Eye (tissue), 1 donor: ENCODE measurements at regions not wholly inside any gene's neighbourhood (a gene's known extent, or its start where the extent isn't known, plus 50 kb on each side); places are given as distances from the start of the nearest gene placed in this dataset.
"Not testable (repeated sequence)": the region's sequence is repeated elsewhere in the genome, so short reads cannot be mapped to it uniquely, and the experiment has no call there.

Experiments
- DNase-seq: peaks from one replicate; pipeline ENCODE4 v3.0.0-alpha.2; 2015

DNA sequence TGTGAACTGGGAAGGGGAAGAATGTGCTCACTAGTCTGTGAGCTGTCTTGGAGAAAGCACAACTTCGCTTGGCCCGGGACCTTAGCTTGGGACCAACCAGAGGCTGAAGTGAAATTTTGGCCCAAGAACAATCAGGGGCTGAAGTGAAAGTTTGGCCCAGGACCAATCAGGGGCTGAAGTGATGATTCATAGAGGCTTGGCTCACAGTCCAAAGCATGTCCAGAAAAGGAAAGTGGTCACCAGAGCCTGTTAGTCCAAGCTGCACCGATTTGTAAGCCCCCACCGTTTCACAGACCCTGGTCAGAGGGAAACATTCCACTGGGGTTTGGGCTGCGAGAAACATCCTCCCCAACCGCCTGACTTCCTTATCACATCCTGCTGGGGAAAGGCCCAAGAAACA, 763.3 kb downstream of the SPATA31A7 start:
- DNase-seq = peak; percentile 0

DNA sequence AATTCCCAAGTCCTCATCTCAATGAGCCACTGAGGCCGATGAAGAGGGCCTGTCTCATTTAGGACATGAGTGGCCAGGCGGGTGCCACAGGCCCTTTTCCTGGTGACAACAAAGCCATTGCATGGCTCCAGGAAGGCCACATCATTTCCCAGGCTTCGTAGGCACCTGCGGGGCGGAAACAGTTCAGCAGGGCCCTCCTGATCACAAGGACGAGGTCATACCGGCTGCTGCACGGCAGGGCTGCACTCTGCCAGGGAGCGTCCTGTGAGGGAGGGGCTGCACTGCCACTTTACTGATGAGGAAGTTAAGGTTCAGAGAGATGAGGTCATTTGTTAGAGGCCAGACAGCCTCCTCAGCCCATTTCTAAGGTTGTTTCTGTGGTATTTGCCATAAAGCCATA, 781.8 kb downstream of the SPATA31A7 start:
- not testable (repeated sequence) for DNase-seq

DNA sequence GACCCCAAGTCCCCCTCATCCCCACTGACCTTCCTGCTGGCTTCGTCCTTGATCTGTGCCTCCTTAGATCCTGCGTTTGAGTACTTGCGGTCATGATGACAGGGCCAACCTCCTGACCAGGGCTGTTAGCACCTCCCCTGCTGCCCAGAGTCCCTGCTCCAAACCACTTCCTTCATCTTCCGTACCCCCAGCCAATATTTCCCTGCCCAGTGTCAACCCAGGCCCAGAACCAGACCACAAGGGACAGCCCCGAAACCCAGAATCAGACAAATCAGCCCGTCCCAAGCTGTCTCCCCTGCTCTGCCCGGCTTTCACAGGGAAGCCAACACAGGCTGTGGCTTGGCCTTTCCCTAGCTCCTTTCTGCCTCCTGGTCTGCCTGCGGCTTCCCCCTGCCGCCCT, 784.7 kb downstream of the SPATA31A7 start:
- DNase-seq = not testable (repeated sequence)

DNA sequence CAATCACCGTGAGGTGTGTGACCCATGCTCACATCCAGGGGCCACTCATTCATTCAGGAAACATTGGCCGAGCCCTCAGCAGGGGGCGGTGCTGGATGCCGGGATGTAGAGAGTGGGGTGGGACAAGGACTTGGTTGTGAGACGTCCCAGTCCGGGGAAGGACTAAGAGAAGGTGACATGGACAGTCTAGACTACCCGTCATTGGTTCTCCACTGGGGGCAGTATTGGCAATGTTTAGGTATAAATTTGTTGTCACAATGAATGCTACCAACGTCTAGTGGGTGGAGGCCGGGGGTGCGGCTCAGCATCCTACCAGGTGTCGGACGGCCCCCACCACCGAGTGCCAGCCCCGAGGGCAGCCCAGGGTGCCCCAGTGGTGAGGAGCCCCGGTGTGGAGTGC, 786.5 kb downstream of the SPATA31A7 start:
- DNase-seq = not testable (repeated sequence)

DNA sequence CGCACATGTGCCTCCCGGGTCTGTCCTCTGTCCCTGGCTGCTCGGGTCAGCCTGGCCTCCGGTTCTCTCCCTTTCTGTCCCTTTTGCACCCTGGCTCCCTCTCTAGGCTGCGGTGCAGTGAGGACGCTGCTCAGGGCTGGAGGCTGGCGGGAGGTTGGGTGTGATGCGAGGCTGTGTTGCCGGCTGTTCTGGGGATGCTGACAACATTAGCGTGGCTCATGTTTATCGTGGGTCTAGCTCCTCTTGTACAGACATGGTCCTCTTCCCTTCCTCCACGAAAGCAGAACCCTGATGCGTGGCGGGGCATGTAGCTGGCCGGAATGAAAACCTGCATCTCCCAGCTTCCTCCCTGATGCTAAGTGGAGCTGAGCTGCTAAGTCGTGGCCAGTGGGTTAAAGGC, 792.9 kb downstream of the SPATA31A7 start:
- DNase-seq = not testable (repeated sequence)

DNA sequence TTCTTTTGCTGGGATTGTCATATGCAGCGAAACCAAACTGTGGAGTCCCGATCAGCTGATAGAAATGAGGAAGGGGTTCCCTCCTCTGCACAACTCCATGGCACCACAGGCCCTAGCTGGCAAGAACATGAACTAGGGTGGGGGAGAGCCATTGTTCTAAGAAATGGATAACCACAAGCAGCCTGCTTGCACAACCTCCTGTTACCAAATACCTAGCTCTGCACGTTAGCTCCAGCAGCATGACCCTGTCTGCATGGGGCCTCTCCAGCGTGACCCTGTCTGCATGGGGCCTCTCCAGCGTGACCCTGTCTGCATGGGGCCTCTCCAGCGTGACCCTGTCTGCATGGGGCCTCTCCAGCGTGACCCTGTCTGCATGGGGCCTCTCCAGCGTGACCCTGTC, 793.6 kb downstream of the SPATA31A7 start:
- DNase-seq = not testable (repeated sequence)

DNA sequence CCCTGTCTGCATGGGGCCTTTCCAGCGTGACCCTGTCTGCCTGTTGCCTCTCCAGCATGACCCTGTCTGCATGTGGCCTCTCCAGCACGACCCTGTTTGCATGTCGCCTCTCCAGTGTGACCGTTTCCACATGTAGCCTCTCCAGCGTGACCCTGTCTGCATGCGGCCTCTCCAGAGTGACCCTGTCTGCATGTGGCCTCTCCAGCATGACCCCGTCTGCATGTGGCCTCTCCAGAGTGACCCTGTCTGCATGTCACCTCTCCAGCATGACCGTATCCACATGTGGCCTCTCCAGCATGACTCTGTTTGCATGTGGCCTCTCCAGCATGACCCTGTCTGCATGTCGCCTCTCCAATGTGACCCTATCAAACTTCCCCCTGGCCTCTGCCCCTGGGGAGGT, 794.1 kb downstream of the SPATA31A7 start:
- DNase-seq = not testable (repeated sequence)

DNA sequence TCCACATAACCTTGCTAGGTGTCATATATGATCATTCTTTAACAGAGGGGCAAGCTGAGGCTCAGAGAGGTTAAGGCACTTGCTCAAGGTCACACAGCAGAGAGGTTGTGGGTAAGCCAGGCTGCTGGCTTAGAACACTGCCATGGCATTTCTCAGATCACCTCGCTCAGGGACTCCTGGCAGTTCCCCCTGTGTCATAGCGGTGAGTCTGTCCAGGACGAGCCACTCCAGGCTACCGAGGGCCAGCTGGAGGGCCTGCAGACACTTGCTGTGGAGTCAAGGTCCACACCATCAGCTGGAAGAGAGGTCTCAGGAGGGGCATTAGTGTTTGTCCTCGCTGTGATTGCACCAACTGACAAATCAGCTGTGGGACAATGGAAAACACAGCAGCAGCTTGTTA, 794.7 kb downstream of the SPATA31A7 start:
- DNase-seq = not testable (repeated sequence)

DNA sequence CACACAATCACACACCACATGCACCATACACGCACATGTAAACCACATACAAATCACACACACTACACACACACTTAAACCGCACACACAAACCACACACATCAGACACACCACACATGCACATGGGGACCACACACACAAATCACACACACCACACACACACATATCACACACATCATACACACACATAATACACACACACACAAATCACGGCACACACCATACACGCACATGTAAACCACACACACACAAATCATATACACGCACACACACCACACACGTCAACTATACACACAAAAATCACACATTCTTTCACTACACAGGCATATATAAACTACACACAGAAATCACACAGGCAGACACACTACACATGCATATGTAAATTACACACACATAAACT, 802.3 kb downstream of the SPATA31A7 start:
- DNase-seq = not testable (repeated sequence)

DNA sequence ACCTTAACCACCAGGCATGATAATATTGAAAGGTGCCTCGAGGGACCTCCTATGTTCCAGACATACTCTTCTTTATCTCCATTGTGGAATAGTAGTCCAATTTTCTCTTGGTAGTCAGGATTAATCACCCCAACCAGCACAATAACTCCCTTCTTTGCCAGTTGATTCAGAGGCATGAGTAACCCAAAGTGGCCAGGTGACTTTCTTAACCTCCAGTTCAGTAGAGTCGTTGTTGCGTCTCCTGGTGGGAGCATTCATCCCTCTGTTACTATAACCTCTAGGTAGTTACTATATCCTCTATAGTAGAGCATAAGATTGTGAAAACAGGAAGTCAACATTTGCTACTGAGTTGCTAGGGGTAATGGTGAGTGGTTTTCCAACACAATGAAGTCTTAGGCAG, 842.6 kb downstream of the SPATA31A7 start:
- DNase-seq = not testable (repeated sequence)

DNA sequence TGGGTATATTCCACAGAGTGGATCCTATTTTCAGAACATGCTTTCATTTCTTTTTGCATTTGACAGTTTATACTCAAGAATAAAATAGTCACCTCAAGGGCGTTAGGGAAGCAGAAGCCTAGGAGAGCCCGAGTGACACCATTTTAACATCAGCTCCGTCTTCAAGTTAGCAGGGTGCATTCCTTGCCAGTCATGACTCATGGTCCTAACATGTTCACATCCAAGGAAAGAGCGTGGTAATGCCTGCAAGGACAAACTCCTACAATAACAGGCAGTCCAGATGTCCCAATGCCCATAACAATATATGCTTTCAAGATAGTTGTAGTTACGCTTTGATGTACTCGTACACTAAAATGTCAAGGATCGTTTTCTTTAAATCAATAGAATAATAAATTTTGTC, 848.4 kb downstream of the SPATA31A7 start:
- not testable (repeated sequence) for DNase-seq

DNA sequence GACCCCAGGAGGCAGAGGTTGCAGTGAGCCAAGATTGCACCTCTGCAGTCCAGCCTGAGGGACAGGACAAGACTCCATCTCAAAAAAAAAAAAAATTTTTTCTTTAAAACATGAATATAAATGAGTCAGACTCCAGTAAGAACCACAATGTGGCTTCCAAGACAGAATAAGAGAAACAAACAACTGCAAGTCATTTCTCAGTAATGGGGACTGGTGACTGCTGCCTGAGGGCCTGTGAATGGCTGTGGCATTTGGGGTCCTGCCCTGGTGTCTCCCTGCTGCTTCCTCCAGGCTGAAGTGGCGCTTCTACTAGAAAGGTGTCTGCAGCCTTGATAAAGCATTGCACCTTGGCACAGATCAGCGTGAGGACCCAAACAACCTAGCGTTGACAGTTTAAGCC, 868.3 kb downstream of the SPATA31A7 start:
- not testable (repeated sequence) for DNase-seq

DNA sequence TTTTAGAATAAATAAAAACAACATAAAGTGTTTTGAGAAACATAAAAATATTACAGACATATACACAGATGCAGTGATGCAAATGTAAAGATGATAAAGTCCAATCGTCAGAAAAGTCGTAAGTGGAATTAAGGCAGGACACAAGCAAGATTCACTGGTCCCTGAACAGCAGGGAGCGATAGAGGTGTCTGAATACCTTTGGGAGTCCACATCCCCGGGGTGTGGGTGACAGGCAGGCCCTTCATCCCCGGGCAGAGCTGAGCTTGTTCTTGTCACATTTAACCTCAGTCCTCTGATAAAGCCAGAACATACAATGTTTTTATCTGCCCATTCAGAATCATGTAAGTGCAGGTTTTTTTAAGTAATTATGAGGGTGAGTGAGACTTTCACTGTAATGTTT, 881.2 kb downstream of the SPATA31A7 start:
- DNase-seq = not testable (repeated sequence)

DNA sequence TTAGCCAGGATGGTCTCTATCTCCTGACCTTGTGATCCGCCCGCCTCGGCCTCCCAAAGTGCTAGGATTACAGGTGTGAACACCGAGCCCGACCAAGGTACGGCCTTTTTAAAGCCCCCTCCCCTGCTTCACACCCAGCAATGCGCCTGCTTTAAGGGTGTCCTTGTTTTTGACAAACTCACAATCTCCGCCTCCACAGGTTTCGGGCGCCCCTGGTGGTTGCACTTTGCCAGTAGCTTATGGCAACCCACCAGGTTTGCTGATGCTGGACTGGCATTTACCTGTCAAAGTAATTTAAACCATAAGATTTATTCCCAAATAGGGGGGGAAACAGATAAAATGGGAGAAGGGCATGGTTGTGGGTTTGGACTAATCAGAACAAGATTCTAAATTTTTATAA, 883.6 kb downstream of the SPATA31A7 start:
- DNase-seq = not testable (repeated sequence)

DNA sequence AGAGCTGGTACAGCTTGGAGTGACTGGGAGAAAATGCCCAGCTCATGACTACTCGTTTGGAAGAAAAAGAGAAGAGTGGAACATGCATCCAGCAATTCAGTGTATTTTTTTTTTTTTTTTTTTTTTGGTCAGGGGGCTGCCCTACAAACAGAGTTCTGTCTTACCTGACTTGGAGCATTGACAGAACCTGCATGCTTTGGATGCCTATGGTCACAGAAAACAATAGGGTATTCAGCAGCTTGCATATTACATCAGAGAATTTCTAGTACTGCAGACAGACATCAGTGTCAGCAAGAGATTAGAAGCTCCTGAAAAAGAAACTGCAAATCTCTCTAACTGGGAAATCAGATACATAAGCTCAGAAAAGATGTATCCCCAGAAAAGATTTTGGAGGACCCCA, 894.4 kb downstream of the SPATA31A7 start:
- not testable (repeated sequence) for DNase-seq

DNA sequence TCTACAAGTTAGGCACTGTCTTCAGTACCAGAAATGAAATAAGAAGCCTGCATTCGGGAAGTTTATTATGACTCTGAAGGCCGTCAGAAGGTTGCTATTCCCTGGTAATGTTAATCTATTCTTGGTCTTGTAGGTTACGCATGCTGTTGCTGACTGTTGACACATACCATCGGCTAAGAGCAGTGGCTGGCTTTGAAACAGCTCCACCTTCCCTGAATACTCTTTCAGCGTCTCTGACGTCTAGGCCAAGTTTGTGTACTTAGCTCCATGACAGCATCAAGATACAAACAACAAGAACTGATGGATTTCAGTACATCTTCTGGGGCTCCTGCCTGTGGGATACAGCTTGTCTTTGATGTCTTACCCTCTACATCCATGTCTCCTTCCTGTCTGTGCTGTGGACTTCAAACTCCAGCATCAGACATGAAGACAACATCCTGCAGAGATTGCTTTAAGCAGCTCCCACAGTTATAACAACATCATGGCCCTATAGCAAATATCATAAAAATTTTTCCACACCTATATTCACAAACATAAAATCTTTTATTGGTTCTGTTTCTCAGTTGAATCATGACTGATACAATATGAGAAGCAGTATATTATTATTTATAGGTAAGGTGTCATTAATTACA, 906.0 kb downstream of the SPATA31A7 start:
- not testable (repeated sequence) for DNase-seq

DNA sequence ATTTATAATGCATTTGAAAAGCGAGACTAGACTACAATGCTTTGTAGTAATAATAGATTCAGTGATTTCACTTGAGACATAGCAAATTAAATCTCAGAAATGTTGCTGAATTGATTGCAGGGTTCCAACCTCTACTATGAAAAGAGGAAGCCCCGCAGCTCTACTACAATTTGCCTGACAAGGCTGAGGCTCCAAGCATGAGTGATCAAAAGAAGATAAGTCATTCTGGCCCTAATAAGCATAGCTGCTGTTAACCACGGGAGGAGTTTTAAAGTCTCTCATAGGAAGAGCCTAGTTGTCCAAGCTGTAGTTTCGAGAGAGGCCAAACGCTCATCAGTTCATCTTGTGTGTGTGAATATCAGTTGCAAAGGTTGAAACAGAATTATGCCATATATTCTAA, 920.6 kb downstream of the SPATA31A7 start:
- not testable (repeated sequence) for DNase-seq

DNA sequence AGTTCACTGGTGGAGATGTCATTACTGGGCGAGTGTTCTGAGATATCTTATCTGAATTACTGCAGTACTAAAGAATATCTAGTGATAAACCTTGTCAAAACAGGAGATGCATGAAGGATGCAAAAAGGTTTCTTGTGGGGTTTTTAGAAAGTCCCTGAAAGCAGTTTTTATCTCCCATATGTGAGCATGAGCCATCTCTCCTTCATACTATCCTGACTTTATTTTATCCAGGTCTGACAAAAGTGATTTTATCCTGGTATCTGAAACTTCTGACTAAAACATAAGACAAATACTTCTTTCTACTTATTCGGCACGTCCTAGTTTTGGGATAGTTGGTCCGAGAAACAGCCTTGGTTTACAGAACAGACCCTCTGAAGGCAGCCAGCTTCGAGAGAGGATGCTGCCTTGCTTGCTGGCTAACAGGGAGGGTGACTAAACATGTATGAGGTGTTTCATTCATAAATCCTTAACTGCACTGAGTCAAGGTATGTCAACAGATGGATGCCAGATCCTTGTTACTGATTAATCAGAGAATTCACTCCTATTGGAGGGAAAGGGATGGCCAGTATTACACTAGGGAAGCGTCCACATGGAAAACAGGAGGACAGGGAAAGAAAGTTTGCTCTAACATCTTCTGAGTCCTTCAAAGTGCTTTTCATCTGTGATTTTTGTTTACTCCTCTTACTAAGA, 927.3 kb downstream of the SPATA31A7 start:
- DNase-seq = not testable (repeated sequence)

DNA sequence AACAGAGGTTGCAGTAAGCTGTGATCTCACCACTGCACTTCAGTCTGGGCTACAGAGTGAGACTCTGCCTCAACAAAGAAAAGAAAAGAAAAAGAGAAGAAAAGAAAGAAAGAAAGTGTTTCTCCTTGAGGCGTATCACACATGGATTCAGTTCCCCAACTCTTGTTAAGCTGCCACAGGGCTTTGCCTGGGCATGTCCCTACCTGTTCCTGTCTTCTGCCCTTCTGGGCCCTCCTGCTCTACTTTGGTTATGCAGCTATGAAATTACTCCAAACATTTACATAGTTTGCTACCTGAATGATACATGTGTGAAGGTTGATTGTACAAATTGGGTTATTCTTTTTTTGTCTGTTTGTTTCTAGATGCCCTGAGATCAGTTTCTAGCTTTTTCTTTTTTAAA, 929.8 kb downstream of the SPATA31A7 start:
- DNase-seq = not testable (repeated sequence)

DNA sequence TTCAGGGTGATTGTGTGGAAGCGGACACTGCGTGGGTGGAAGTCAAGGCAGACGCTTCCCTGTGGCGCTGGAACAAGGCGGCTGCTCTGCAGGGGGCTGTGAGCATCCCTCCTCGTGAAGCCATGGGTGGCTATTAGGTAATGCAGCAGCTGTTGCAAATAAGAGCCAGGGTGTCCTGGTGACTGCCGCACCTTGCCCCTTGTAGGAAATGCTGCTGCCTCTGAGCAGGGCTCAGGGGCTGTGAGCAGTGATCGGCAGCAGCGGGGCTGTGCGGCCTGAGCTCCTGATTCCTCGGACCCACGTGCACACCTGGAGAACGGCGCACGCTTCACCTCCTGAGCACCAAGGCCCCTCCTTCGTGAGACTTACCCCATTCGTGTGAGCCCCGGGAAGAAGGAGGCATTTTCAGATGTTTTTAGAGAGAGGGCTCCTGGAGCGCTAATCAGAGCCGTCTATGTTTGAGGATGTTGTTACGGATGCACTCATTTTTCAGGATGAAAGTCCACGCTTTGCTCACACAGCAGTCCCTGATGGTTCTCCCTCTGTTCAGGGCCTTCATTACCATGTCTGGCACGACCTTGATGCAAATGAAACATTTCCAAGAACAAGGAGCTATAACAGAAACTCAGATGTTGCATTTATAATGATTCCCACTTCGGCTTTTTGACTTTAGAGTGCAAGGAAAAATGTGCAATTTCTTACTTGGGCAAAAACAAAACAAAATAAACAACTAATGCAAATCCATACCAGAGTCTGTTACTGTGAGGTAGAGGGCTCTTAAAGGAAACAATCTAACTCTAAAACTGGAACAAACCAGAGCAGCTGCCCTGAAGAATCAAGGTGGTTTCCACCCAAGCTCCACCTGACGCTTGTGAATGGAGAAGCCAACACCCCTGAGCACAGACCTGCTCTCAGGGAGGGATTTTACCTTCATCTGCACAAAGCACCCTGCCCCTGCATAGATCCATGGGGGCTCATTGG, 936.1 kb downstream of the SPATA31A7 start:
- not testable (repeated sequence) for DNase-seq

DNA sequence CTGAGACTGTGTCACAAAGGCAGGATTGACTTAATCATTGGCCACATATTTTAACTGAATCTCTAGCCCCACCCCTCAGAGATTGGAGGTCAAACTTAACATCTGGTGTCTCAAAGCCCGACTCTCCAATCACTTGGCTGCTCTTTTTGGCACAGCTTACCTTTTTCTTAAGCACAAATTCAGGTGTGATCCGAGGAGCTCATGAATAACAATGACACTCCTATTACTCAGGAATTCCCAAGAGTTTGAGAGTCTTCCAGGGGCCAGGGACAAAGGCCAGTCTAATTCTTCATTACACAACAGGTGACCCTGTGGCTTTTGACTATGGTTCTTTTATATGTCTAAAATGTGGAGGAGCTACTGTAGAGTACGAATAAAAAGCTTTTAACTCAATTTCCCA, 945.2 kb downstream of the SPATA31A7 start:
- DNase-seq = not testable (repeated sequence)

DNA sequence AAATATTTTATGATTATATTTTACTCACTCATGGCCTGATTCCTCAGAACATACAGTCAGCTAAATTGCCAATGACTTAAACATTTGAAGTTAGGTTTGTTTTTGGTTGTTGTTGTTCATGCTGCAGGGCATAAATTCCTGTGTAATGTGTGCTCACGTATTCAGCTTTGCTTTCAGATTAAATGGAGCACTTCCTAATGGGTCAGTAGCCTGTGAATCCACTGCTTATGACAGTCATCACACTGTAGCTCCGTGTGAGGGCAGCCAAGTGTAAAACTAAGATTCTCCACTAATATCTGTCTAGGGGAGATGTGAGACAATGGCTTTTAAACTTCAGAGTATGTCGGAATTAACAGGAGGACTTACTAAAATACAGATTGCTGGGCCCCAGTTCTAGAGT, 955.8 kb downstream of the SPATA31A7 start:
- DNase-seq = not testable (repeated sequence)
